MV-4-11 (cell line): ENCODE measurements at regions not wholly inside any gene's neighbourhood (a gene's known extent, or its start where the extent isn't known, plus 50 kb on each side); places are given as distances from the start of the nearest gene placed in this dataset.

Experiments
- DNase-seq: peaks from one replicate; lab custom pipeline; 2025; lab: John Stamatoyannopoulos, UW

GRCh38 chr22:44387486-44387885, 74.7 kb upstream of the SHISAL1 start:
- DNase-seq = no peak

DNA sequence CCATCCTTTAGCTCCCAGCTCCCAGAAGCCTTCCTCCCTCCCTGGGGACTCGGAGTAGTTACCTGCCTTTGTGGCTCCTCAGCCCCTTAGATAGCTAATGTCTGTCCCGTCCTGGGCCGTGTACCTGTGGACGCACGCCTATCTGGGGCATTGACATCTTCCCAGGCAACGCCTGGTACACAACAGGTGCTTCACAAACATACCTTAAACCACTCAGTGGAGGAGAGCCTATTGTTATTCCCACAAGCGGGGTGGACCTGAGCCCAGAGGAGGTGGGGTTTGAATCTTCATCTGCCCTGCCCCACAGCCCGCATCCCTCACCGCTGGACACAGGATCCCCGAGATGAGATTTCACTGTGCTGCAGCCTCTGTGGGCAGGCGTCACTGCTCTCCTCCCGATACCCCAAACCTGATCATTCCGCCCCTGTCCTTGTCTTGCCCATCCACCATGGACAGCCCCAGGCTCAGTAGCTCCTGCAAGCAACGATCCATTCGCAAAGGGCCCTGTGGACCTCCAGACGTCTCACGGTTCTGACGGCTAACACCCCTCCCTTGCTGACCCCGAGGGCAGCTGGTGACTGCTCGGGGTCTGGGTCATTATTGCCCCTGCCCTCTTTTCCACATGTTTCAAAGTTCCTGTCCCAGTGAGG, 73.8 kb upstream of the SHISAL1 start:
- DNase-seq = no peak

GRCh38 chr22:44385781-44386180, 73.0 kb upstream of the SHISAL1 start:
- DNase-seq = no peak

DNA sequence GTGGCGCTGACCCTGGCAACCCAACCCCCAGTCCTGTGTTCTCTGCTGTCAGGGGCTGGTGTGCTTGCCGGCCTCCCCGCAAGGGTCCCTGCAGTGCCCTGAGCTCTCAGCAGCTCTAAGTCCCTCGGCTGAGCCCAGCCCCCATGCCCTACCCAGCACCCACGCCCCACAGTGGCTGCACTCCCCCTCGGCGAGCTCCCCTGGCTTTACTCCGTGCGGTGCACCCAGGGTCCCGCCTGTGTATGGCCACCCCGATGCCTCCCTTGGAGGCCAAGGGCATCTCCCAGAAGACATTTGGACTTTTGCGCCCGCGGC, 72.5 kb upstream of the SHISAL1 start:
- DNase-seq = no peak

GRCh38 chr22:44384563-44385295, 72.0 kb upstream of the SHISAL1 start:
- DNase-seq = no peak

DNA sequence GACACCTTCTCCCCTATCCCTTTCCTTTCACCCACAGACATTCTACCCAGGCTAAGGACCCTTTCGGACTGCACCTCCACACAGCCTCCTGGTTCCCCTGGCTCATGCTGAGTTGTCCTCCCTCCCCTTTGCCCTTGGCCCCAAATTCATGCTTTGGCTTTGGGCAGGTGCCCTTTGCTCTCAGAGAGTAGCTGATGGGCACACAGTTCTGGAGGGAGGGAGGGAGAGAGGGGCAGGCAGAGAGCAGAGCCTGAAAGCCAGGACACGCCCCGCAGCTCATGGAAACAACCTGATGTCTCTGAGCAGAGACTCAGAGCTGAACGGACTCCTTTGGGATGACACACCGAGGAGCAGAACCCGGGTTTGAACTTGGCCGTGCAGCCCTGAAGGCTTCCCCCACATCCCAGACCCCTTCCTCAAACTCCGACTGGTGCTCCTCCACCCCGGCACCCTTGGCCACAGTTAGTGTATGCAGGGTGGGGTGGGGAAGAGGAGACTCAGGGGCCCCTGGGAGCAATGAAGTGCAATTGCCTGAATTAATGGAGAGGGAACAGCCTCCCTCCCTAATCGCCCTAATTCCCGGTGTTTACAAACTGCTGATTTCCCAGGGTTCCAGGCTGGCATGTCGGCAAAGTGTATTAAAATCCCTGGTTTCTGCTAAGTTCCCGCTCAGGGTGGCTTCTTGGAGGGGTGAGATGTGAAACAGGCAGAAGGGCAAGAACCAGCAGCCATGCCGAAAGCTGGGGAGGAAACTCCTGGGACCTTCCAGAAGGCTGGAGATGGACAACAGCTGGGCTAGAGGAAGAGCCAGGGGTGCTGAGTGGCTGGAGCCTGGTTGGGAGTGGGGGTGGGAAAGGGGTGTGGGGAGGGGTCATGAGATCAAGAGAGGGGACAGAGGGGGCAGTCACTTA, 71.2 kb upstream of the SHISAL1 start:
- no peak for DNase-seq

DNA sequence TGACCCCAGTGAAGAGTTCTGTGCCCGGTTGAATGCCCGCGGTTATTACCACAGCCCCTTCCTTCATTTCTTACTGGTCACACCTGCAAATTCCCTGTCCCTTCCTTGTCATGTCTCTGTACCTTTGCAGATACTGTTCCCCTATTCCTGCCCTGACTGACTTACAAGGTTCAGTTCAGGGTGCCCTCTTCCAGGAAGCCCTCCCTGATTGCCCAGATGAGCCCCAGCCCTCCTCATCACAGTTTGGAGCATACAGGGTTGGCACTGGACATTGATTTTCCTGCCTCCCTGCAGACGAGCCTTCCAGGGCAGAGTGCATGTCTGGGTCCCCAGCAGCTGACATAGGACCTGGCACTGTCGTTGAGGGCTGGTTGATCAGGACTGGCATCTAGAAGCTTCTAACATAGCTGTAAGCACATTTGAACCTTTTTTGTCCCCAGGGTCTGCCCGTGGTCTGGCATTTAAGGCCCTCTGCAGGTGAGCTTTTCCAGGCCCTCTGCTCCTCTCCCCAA, 70.4 kb upstream of the SHISAL1 start:
- no peak for DNase-seq

DNA sequence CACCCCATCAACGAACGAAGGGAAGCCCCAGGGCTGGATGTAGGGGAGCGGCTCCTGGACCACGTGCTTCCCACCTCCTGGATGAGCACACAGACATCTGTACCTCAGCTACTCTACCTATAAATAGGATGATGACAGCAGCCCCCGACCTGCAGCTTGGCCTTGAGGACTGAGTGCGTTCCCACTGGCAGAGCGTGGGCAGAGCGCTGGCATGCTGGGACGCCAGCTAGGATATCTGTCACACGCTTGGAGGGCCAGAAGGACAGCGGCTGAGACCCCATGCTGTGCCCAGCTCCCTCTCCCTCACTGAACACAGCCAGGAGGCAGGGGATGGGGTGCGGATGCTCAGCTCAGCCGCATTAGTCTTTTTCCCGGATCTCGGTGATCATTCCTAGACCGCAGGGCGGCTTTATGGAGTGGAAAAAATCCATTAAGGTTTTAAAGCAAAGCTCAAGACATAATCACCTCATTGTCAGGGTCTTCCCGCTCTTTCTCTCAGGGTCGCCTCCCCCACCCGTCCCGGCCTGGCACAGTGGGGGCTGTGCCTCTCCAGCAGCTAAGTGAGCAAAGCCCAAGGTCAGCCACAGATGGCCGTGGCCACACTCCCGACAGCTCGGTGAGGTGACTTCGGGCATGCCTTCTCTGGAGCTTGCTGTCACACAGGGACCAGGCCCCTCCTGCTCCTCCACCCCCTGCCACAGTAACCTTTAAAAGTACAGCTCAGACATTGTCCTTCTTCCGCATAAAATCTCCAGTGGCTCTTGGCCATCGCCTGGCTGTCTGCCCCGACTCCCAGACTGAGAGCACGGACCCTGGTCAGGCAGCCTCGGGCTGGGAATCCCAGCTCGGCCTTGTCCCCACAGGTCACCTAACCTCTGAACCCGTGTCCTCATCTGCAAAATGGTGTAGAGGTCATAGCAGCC, 69.6 kb upstream of the SHISAL1 start:
- DNase-seq = no peak

DNA sequence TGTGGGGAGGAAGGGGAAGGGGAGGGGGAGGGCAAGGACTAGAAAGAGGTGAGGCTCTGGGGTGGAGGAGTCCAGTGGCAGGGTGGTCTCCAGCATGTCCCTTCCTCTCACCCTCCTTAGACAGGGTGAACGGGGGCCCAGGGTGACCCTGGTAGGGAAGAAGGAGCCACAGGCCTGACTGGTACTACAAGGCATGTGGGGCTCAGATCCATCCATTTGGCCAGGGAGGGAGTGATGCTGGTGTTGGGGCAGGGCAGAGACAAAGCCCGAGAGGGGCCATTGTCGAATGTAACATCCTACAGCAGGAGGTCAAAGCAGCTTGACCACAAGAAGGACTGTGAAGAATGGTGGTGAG, 69.0 kb upstream of the SHISAL1 start:
- no peak for DNase-seq

DNA sequence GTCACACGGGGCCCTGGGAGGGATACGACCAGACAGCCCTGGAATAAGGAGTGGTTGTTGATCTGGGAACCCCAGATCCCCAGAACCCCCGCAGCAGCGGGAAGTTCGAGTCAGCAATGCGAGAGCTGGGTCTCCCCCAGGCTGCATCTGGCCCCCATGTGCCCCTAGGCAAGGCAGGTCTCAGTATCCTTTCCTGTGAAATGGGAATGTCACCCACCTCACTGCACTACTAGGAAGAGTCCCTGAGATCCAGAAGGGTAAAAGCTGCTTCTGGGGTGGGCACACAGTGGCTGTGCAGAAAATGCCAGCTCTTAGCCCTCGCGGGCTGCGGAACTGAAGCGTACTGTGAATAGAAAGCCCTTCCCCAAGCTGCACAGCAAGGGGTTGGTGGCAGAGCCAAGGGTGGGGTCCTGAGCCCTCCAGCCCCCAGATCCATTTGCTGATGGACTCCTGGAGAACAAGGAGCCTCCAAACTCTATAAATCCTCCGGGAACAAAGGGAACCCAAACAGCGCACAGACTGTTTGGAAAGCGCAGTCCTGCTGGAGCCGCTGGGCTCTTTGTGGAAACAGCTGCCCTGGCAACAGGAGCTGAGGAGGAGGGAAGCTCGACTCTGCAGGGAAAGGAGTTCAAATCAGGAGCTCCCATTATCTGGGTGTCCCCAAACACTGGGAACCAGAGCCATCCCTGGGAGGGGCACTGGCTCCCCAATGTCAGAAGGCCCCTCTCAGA, 68.2 kb upstream of the SHISAL1 start:
- DNase-seq = no peak

DNA sequence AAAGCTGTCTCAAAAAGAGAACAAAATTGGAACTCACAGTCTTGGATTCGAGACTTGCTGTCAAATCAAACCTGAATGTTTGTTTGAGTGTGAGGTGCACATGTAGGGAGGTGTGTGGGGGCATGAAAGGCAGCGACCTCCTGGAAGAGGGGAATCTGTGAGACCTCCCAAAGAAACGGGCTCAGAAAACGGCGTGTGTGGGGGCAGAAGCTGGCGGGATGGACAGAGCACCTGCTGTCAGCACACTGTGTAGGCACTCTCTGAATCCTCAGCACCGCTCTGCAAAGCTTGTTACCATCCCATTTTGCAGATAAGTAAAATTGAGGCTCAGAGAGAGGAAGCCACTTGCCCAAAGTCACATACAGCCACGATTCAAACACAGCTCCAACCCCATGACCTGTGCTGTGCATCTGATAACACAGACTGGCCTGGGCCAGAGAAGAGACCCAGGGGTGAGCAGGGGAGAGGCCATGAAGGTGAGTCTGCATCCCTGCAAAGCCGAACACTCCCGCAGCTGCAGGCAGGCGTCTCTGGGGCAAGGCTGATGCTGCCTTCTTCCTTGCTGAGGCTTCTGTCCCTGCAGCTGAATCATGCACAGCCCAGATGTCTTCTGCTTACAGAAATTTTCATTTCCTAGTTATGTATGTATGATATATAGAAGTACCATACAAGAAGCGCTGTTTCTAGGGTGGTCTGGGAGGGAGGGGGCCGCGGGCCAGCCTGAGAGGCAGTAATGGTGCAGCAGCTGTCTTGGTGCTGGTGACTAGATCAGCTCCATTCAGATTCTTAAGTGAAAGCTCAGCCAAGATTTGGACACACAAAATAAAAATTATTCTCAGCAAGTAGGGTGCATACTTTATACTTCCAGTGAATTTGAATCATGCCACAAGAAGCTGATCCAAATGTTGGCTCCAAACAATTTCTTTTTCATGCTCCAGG, 67.3 kb upstream of the SHISAL1 start:
- DNase-seq = no peak

GRCh38 chr22:44378380-44378779, 65.6 kb upstream of the SHISAL1 start:
- DNase-seq = no peak

GRCh38 chr22:44375451-44375850, 62.7 kb upstream of the SHISAL1 start:
- DNase-seq = no peak

GRCh38 chr22:44373234-44373633, 60.5 kb upstream of the SHISAL1 start:
- DNase-seq = no peak

- no peak for DNase-seq
Observed at GRCh38 chr22:44372611-44373010, 59.9 kb upstream of the SHISAL1 start.

- DNase-seq = no peak
Observed at GRCh38 chr22:44371741-44372525, 59.2 kb upstream of the SHISAL1 start.

DNA sequence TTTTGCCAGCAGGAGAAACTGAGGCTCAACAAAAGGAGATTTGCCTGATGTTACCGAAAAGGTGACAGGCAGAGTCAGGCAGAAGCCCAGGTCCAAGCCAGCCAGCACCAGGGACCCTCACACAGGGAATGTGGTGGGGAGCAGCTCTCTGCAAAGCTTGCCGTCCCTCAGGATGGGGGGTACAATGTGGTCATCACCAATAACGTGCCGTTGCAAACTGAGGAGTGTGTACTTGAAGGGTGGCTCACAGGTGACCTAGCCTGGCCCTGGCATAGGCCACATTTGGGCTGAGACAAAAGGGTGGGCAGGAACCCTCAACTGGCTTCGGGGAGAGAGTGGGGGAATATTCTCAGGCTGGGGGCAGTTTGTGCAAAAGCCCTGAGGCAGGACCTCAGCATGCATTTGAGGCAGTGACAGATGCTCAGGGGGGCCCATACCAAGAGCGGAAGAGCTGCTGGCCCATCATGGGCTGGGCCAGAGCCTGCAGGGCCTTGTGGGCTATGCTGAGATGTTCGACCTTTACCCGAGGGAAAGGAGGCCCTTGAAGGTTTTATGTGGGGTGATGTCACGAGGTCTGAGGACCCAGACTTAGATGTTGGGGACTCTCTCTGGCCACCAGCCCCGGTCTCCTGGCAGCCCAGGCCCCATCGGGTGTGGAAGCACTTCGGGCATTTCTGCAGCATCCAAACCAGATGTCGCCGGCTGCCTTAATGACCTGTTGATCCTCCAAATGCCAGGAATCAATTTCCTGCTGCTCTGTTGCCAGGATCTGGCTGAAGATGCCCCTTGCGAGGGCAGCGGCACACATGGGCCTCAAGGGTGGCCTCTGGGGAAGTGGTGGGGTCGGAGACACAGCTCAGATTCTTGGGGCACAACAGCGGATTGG, 57.4 kb upstream of the SHISAL1 start:
- DNase-seq = no peak

DNA sequence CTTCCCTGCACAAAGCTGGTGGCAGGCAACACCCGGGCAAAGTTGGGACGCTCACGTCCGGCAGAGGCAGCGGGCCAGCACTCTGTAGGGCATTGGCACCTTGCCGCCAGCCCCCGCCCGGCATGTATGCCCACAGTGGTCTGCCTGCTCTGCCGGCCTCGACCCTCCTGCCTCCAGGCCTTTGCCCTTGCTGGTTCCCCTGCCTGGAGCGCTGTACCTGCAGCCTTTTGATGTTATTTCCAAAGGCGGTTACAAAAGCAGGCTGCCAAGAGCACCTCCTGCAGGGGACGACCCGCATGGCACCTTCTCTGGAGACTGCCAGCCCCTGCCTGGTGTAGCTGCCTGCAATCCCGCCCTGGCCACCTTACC, 56.5 kb upstream of the SHISAL1 start:
- no peak for DNase-seq
